HG02763 (cell line): ENCODE measurements at regions not wholly inside any gene's neighbourhood (a gene's known extent, or its start where the extent isn't known, plus 50 kb on each side); places are given as distances from the start of the nearest gene placed in this dataset.

Experiments used
- ATAC-seq: cut with Tn5 transposase; IDR thresholded peaks from one replicate; pipeline ENCODE4 v1.9.1; 2021; ENCODE audit warnings: mild to moderate bottlenecking, moderate library complexity; ENCODE audit not compliant: unreplicated experiment

DNA sequence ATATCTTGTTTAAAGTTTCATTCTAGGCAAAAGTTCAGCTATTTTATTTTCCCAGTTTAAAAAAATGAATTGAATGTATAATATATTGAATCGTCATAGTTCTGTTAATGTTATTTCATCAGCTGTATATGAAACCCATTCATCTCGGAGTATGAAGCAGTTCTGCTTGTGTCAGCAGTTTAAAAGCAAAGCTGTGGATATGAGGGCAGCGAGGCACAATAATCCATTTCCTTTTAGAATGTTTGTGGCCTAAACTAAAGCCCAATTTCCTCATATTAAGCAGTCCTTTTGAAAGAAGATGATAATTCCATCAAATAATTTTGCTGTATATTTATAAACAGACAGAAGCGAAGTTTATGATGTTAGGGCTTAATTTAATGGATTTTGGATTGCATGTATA lies 300.1 kb downstream of the SAMD5 start:
- no peak for ATAC-seq

DNA sequence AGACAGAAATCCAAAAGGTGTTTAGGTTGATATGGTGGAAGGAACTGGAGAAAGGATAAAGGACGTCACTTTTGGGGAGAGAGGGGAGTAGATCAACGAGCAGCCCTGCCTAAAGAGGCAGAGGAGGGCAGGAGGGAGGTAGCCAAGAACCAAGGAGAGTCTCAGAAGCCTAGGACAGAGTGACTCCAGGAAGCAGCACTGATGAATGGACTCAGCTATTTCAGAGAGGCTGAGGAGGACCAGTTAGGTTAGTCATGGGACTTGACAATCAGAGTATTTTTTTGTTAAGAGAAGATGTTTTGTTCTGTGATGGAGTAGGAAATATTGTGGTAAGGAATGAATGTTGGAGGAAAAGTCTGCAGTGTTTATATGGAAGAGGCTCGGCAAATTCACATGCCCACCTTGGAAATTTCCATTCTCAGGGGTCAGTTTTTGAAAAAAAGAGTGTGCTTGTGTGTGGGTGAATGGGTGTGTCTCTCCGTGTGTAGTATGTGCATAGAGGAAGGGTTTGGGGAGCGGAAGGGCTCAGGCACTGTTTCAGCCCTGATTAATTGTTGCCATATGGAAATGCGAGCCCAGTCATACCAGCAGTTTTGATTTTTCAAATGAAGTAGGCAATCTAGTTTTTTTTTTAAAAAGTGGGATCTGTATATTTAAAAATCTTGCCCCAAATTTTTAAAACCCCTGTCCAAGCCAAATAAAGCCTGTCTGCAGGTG lies 303.6 kb downstream of the SAMD5 start:
- ATAC-seq = no peak

DNA sequence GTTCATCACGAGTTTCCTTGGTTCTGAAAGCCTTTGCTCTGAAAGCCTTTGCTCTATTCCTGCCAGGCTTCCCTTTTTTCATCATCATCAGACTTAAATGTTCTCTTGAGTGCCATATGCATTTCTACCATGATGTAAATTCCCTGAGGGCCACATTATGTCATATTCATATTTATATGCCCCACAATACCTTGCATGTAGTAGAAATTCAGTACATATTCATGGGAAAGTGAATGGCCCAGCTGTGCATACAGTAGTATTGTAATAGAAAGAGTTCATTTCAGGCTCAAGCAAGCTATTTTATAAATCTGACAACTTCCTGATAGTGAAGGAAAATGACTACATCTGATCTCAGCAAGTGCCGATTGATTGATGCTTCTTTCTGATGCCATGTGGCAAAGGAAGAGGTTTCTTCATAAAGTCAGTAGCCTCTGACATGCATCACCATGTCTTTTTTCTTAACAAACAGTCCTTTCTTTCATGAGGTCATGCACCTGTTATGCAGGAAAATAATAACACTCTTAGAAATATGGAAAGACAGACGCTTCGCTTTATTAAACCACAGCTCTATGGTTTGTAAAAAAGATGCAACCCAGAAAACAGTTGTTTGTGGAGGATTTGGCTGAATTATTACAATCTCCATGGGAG lies 308.7 kb downstream of the SAMD5 start:
- ATAC-seq = no peak

- no peak for ATAC-seq
These were observed 312.0 kb downstream of the SAMD5 start for GRCh38 chr6:147820520-147820919.

DNA sequence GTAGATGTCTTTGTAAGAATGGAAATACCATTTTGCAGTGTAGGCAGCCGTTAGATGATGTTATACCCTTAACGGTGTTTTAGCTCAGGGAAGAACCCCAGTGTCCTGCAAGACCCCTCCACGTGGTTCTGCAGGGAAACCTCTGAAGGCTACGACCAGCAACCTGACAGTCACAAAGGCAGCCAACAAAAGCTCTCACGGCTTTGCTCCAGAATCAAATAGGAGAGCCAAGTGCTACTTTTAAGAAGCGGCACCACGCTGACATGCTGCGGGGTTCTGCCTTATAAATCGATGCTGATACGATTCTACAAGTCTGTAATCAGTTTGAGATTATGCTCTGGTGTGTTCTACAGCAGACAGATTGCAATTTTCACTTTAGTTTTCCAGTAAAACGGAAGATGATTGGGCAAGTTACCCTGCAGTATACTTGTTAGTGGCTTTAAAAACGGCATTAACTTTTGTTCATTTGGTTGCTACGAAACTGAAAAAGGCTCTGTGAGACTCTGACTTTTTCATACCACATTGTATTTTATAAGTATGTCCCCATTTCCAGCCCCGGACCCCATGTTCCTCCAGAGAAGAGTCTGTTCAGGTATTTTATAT lies 312.9 kb downstream of the SAMD5 start:
- ATAC-seq = no peak

DNA sequence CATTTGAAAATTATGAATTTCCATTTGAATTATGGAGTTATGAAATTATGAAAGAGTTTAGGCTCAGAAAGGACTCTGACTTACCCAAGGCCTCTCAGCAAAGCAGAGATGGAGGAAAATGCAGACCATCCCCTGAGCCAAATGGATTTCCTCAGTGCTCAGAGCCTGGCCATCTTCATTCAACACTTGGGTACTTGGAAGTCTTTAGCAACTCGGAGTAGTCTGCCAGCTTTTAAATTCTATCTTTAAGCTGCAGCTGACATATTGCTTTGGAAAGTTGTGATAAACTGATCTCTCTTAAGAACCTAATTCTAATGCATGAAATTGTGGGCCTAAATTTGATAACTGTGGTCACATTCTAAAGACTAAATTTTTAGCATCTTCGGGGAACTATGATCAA lies 315.4 kb downstream of the SAMD5 start:
- no peak for ATAC-seq

GRCh38 chr6:147825848-147826247 lies 317.4 kb downstream of the SAMD5 start:
- no peak for ATAC-seq

DNA sequence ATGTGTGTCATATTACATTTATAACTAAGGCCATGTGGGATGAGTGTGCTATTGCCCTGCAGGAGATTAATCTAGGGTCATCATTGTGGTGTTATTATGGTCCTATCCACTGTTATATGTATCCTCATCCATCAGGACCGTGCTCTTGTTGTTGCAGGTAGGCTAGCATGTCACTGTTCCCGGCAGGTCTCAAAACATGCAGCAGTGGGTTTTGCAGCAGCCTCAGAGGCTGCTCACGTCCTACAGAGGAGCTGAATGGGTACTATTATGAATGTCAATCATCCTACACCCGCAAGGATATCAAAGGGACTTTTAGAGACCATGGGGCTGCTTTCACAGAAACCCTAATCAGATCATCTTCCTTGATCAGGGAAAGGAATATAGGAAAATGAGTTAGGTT lies 318.2 kb downstream of the SAMD5 start:
- no peak for ATAC-seq

DNA sequence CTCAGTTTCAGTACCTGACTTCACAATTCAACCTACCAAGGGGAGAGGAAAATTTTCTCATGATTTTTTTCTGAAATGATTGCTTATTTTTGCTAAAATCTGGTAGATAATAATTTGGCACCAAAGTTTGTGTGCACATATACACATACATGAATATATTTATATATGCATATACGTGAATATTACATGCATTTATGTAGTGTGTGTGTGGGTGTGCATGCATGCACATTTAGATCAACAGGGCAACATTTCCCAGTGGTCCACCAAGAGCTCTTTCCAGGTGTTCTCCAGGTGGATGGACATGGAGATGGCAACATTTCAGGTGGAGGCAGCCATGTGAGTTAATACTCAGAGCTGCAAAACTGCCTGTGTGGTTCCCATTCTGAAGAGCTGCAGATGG lies 320.9 kb downstream of the SAMD5 start:
- ATAC-seq = no peak

DNA sequence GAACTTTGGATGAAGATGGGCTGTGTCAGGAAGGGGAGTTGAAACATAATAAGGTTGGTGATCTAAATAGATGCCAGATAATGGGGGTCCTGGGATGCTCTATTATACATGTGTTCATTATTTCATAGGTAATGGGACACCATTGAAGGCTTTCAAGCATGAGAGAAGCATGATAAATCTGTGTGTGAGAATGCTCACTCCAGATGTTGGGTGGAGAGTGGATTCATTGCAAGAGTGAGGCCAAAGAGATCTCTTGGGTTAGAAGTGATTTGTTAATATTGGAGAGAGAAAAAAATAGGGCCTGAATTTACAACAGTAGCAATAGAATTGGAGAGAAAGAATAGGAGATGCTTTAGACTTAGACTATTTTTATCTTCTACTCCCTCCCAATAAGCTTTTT lies 321.3 kb downstream of the SAMD5 start:
- no peak for ATAC-seq

GRCh38 chr6:147831356-147831755 lies 322.9 kb downstream of the SAMD5 start:
- ATAC-seq = no peak

DNA sequence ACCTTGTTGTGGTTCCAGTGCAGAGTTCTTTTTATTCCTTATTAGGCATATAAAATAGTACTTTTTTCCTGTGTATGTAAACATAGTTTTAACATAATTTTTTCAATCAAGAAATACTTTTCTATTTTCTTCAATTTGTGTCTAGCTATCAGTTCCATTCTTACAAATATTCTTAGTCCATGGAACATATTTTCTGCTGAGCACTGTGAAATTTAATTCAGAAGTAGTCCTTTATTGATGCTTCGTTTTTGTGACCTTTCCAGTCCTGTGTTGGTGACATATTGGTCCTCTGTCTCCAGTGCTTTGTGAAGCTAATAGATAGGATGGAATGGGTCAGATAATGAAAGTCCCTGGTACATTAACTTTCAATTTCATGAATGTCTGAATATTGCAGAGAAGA lies 325.1 kb downstream of the SAMD5 start:
- ATAC-seq = no peak

GRCh38 chr6:147834084-147834776 lies 325.7 kb downstream of the SAMD5 start:
- no peak for ATAC-seq

DNA sequence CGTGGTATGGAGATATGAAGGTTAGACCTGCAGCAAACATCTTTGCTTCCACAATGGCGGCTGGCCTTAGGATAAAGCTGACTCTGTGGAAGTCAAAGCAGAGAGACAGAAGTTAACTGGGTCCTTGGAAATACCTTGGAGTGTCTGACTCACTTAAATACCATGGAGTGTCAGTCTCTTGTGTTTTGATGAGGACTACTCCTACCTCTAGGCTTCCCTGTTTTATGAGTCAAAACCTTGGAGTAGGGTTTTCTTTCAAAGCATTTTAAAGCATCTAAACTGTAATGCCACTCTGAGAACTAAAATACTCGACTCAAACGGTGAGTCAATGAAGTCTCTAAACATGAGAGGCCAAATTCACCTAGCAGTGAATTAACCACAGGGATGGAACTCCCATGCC lies 329.1 kb downstream of the SAMD5 start:
- no peak for ATAC-seq

DNA sequence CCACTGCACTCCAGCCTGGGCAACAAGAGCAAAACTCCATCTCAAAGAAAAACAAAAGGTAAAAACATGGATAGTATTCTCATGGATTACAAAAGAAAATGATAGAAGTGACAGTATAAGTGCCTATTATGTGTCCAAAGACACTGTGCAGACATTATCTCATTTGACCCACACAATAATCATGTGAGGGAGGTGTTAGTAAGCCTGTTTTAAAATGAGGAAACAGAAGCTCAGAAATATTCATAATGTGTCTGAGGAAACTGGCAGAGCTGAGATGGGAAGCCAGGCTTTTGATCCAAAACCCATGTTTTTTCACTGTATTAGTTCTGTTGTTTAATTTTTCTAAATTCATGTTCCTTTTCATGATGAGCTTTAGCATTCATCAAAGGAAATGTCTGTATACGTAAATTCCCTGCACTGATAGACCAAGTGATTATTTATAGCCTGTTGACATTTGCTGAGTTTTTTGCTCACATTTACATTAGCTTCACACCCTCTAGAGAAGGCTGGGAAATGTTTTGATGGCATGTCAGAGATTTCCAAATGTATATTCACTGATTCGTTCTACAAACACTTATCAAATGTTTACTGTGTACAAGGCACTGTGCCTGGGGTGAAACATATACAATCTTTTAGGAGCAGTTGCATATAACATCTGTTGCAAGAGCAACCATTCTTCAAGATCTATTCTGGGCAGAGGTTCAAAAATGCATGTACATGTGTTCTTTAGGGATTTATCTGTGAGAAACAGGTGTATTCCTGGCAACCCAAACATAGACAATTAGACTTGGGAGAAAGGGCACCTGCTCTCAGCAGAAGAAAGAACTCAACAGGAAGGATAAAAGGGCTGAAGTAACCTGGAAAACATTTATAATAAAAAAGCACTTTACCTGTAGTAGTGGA lies 331.5 kb downstream of the SAMD5 start:
- no peak for ATAC-seq

DNA sequence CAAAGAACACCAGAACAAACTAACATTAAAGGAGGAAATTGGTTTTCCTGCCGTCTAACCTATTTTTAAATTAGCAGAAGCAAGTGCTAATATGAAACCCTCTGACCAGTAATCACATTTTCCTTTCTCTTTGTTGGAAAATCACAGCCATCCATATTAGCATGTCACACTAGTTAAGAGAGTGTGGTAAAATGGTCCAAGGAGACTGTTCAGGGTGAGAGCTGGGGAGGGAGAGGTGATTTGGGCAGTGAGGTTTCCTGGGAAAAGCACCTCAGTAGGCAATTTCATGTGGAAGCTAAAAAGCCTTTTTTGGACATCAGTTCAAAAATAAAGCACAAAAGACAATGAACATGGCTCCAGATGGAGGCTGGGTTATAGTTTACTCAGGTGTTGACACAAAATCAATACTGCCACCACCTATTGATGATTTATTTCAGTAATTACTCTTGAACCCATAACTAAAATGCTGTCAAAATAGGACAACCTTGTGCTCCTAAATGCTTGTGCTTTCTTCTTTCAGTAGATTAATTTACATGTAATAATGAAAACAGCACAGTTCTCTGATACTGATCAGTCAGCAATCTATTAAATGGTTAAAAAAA lies 333.2 kb downstream of the SAMD5 start:
- no peak for ATAC-seq

DNA sequence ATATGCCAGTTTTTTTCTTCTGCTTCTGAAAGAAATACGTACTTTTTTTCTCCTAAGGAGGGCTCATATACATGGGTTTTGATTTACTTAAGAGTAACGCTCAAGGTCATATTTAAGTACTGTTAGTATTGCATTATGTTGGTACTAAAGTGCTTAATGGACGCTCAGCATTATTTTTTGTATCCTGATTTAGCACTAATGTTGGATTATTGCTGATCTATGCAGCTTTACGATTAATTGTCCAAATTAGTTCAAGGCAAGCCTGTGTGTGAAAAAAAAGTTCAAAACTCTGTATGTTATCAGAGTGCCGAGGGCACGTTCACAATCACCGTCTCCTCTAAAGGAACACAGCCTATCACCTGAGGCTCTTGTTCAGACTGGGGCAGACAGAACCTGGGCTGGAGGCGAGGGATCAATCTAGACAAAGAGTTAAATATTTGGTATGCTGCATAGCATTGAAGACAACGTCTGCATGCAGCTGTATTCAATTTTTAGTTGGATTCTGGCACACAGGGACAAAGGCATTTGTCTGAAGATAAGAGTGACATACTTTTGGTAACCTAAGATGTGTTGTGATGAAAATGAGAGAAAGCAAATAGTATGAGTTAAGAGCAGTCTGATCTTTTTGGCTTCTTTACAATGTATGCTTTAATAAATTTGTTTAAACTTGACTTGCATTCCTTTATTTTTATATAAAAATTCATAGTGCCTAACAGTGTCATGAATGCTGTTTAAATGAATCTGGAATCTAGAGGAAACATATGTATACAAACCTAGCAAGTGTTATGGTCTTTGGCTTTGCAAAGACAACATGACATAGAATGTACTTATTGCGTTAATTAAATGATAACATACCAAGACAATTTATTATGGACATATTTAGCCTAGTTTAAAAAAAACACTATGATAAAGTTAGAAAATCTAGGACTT lies 341.2 kb downstream of the SAMD5 start:
- ATAC-seq = no peak

- ATAC-seq = no peak
These were observed 344.3 kb downstream of the SAMD5 start for GRCh38 chr6:147852772-147853171.

DNA sequence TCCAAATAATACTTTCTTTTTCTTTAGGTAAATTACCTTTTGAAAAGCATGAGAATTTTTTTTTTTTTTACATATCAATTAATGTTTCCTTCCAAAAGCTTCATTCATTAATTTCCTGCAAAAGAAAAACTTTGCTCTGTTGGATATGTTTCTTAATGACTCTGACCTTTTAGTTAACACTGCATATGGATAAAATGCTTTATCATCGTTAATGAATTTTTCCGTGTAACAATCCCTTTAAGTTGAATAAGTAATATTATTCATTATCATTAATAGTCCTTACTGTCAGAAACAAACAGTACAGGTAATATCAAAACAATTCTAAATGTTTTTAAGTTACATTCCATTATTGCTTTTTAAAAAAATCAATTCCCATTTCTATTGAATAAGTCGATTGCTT lies 345.1 kb downstream of the SAMD5 start:
- ATAC-seq = no peak
